Keratinocyte (primary cell): ENCODE measurements at regions not wholly inside any gene's neighbourhood (a gene's known extent, or its start where the extent isn't known, plus 50 kb on each side); places are given as distances from the start of the nearest gene placed in this dataset.
"Not testable (repeated sequence)": the region's sequence is repeated elsewhere in the genome, so short reads cannot be mapped to it uniquely, and the experiment has no call there.

Experiments
- DNase-seq: peaks from one replicate; pipeline ENCODE4 v3.0.0-alpha.2; 2011; ENCODE audit warnings: low read depth, missing footprints, low spot score
- FAIRE-seq: peaks from 2 replicates; lab custom pipeline; 2011; peaks lifted over from hg19 to GRCh38; lab: Jason Lieb, UNC
- H2AFZ ChIP-seq: 2 replicates; pipeline ENCODE4 v1.6.0; 2012; ENCODE audit warnings: low read length, control low read depth, inconsistent platforms; ENCODE audit not compliant: control insufficient read depth
- H3K27ac ChIP-seq: 2 replicates; pipeline ENCODE4 v1.5.1; 2011; ENCODE audit warnings: low read length; ENCODE audit not compliant: control insufficient read depth, insufficient read depth
- H3K27me3 ChIP-seq: 3 replicates; pipeline ENCODE4 v1.6.0; 2011; ENCODE audit warnings: low read length; ENCODE audit not compliant: control insufficient read depth, insufficient read depth; ENCODE audit errors: extremely low read depth
- H3K36me3 ChIP-seq, 2 experiments: 2 replicates in 1 of 2; 3 replicates in 1 of 2; pipeline ENCODE4 v1.5.1; 2011; ENCODE audit warnings: low read length in 2 of 2, mild to moderate bottlenecking in 1 of 2; ENCODE audit not compliant: control insufficient read depth in 2 of 2, insufficient read depth in 2 of 2; ENCODE audit errors: extremely low read depth in 1 of 2
- H3K4me1 ChIP-seq: 3 replicates; pipeline ENCODE4 v1.5.1; 2011; ENCODE audit warnings: low read length; ENCODE audit not compliant: control insufficient read depth, insufficient read depth; ENCODE audit errors: extremely low read depth
- H3K4me2 ChIP-seq: 3 replicates; pipeline ENCODE4 v1.6.0; 2011; ENCODE audit warnings: low read depth, low read length; ENCODE audit not compliant: control insufficient read depth, insufficient read depth; ENCODE audit errors: extremely low read depth
- H3K4me3 ChIP-seq, 3 experiments: fragments of 200-600 bp in 1 of 3; sonication (generic) in 1 of 3; 2 replicates in 2 of 3; 3 replicates in 1 of 3; pipeline ENCODE4 v1.5.1; 2011 to 2016; ENCODE audit warnings: low read length in 3 of 3, mild to moderate bottlenecking in 3 of 3, control low read depth in 2 of 3, inconsistent platforms in 1 of 3, low read depth in 1 of 3, mixed read lengths in 1 of 3, mixed run types in 1 of 3, moderate library complexity in 1 of 3; ENCODE audit not compliant: control insufficient read depth in 2 of 3, insufficient read depth in 2 of 3; ENCODE audit errors: extremely low read depth in 1 of 3
- H3K79me2 ChIP-seq: 2 replicates; pipeline ENCODE4 v1.6.0; 2012; ENCODE audit warnings: low read length; ENCODE audit not compliant: control insufficient read depth, insufficient read depth
- H3K9ac ChIP-seq: 3 replicates; pipeline ENCODE4 v1.6.0; 2011; ENCODE audit warnings: low read length; ENCODE audit not compliant: control insufficient read depth, insufficient read depth; ENCODE audit errors: extremely low read depth
- H3K9me1 ChIP-seq: 3 replicates; pipeline ENCODE4 v1.6.0; 2011; ENCODE audit warnings: low read length; ENCODE audit not compliant: control insufficient read depth, insufficient read depth; ENCODE audit errors: extremely low read depth
- H3K9me3 ChIP-seq: 2 replicates; pipeline ENCODE4 v1.5.1; 2012; ENCODE audit warnings: low read depth, low read length; ENCODE audit not compliant: control insufficient read depth
- H4K20me1 ChIP-seq: 3 replicates; pipeline ENCODE4 v1.6.0; 2011; ENCODE audit warnings: low read length; ENCODE audit not compliant: control insufficient read depth, insufficient read depth; ENCODE audit errors: extremely low read depth
- CTCF ChIP-seq, 3 experiments: IDR thresholded peaks in 1 of 3; conservative IDR thresholded peaks in 1 of 3; optimal IDR thresholded peaks in 1 of 3; 2 replicates in 2 of 3; 3 replicates in 1 of 3; pipeline versions ENCODE3 to v1.5.1; 2011; ENCODE audit warnings: low read length in 3 of 3, mild to moderate bottlenecking in 3 of 3, moderate library complexity in 2 of 3, control low read depth in 1 of 3, inconsistent platforms in 1 of 3; ENCODE audit not compliant: insufficient read depth in 2 of 3; ENCODE audit errors: extremely low read depth in 1 of 3
- EZH2 ChIP-seq: IDR thresholded peaks from one replicate; pipeline ENCODE4 v1.6.1; 2012; ENCODE audit warnings: inconsistent platforms, mild to moderate bottlenecking, low read length, moderate library complexity
- dilution Hi-C: fragments of 300-500 bp; cut with MboI; formaldehyde crosslinking; loops from one replicate; pipeline ENCODE4 v1.7.0; 2020; ENCODE audit warnings: low sequenced_read_pairs; ENCODE audit not compliant: extremely low pct_ligation_motif_present

- TF ChIP-seq EZH2 (no peak), CTCF (optimal IDR thresholded peaks at IDR 0.05 in 1 of 3, IDR thresholded peaks at IDR 0.05 in 1 of 3, conservative IDR thresholded peaks at IDR 0.05 in 1 of 3; ENCODE audit: extremely low read depth in 1 of 3, insufficient read depth in 2 of 3, low read length in 3 of 3) (no peak)
- H3K9me1 ChIP-seq = no peaks in the 10 kb centered on the region
- H3K36me3 ChIP-seq = no peaks in the 10 kb centered on the region
- dilution Hi-C loops = no loop called here
- no peak overlapping the region for H3K4me2 ChIP-seq
- H3K4me3 ChIP-seq = no peak overlapping the region
- H4K20me1 ChIP-seq = no peaks in the 10 kb centered on the region
- H3K9me3 ChIP-seq = no peaks in the 10 kb centered on the region
- no peaks in the 10 kb centered on the region for H3K4me1 ChIP-seq
- FAIRE-seq = no peak
- no peak overlapping the region for H2AFZ ChIP-seq
- no peak overlapping the region for H3K9ac ChIP-seq
- DNase-seq = no peak
- H3K27me3 ChIP-seq = no peaks in the 10 kb centered on the region
- no peaks in the 10 kb centered on the region for H3K79me2 ChIP-seq
- H3K27ac ChIP-seq = no peak overlapping the region
Measured at GRCh38 chr5:114148253-114148652, 213.6 kb upstream of the KCNN2 start.

- H3K4me2 ChIP-seq, H3K9me1 ChIP-seq, H3K27me3 ChIP-seq, dilution Hi-C loops, DNase-seq, H3K4me1 ChIP-seq, H3K9me3 ChIP-seq, FAIRE-seq, H3K79me2 ChIP-seq, H3K9ac ChIP-seq, H3K27ac ChIP-seq, H3K4me3 ChIP-seq, H4K20me1 ChIP-seq, H3K36me3 ChIP-seq, H2AFZ ChIP-seq: not testable (repeated sequence)
Measured at GRCh38 chr5:114148728-114149127, 213.1 kb upstream of the KCNN2 start.

GRCh38 chr5:114152656-114153360, 209.1 kb upstream of the KCNN2 start:
- H3K4me2 ChIP-seq = no peak overlapping the region
- dilution Hi-C loops = no loop called here
- no peaks in the 10 kb centered on the region for H3K79me2 ChIP-seq
- no peaks in the 10 kb centered on the region for H3K36me3 ChIP-seq
- no peak overlapping the region for H3K27ac ChIP-seq
- H3K9me3 ChIP-seq = no peaks in the 10 kb centered on the region
- H3K4me1 ChIP-seq = no peaks in the 10 kb centered on the region
- no peak overlapping the region for H3K4me3 ChIP-seq
- DNase-seq (no peak), FAIRE-seq (no peak)
- no peak overlapping the region for H2AFZ ChIP-seq
- TF ChIP-seq CTCF (optimal IDR thresholded peaks at IDR 0.05 in 1 of 3, IDR thresholded peaks at IDR 0.05 in 1 of 3, conservative IDR thresholded peaks at IDR 0.05 in 1 of 3; ENCODE audit: extremely low read depth in 1 of 3, insufficient read depth in 2 of 3, low read length in 3 of 3) = no peak
- no peak for TF ChIP-seq EZH2
- H3K9me1 ChIP-seq = no peaks in the 10 kb centered on the region
- H3K27me3 ChIP-seq = no peaks in the 10 kb centered on the region
- H4K20me1 ChIP-seq = no peaks in the 10 kb centered on the region
- H3K9ac ChIP-seq = no peak overlapping the region
